ENCODE measurements at regions not wholly inside any gene's neighbourhood (a gene's known extent, or its start where the extent isn't known, plus 50 kb on each side); places are given as distances from the start of the nearest gene placed in this dataset.

DNA sequence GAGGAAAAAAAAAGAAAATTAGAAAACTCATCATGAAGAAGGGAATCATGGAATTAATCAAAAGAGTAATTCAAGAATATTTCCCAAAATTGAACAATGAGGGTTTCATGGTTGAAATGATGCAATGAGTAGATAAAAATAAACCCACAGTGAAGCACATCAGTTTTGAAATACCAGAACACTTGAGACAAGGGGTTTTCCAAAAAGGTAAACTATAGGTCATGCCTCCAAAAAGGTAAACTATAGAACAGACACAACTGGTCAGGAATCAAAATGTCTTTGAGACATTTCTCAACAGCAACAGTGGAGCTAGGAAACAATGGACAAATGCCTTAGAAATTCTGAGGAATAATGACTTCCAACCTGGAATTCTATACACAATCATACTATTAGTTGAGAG is 60.2 kb upstream of the PCSK5 start:
- TF ChIP-seq, protein P1, sequence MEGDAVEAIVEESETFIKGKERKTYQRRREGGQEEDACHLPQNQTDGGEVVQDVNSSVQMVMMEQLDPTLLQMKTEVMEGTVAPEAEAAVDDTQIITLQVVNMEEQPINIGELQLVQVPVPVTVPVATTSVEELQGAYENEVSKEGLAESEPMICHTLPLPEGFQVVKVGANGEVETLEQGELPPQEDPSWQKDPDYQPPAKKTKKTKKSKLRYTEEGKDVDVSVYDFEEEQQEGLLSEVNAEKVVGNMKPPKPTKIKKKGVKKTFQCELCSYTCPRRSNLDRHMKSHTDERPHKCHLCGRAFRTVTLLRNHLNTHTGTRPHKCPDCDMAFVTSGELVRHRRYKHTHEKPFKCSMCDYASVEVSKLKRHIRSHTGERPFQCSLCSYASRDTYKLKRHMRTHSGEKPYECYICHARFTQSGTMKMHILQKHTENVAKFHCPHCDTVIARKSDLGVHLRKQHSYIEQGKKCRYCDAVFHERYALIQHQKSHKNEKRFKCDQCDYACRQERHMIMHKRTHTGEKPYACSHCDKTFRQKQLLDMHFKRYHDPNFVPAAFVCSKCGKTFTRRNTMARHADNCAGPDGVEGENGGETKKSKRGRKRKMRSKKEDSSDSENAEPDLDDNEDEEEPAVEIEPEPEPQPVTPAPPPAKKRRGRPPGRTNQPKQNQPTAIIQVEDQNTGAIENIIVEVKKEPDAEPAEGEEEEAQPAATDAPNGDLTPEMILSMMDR (conservative IDR thresholded peaks at IDR 0.05): no peak
- H4K5ac ChIP-seq (ENCODE audit: insufficient read length, low read depth, low read length): no peak overlapping the region
- DNase-seq: no peak
- H2BK20ac ChIP-seq (ENCODE audit: low read depth, low read length, poor library complexity, severe bottlenecking): no peak overlapping the region
- H3K27ac ChIP-seq (ENCODE audit: insufficient read length, low read depth, low read length): no peak overlapping the region
- H2BK120ac ChIP-seq (ENCODE audit: low read depth, low read length, poor library complexity, severe bottlenecking): no peak overlapping the region
- H3K4me3 Mint-ChIP-seq: no peak overlapping the region
- H3K4me1 ChIP-seq (ENCODE audit: insufficient read depth, low read length): no peaks in the 10 kb centered on the region
- H3K23me2 ChIP-seq (ENCODE audit: insufficient read length, low read depth, low read length, poor library complexity, severe bottlenecking): no peaks in the 10 kb centered on the region
- no peak overlapping the region for H3K23ac ChIP-seq (ENCODE audit: insufficient read length, low read depth, low read length)
- no peaks in the 10 kb centered on the region for H3K79me1 ChIP-seq (ENCODE audit: insufficient read depth, low read depth, low read length, poor library complexity, severe bottlenecking)
- no peaks in the 10 kb centered on the region for H3K36me3 Mint-ChIP-seq (ENCODE audit: insufficient read depth in 1 of 3, low read depth in 3 of 3)
- H2BK12ac ChIP-seq (ENCODE audit: insufficient read length, low read depth, low read length): no peak overlapping the region
- H3K4me2 ChIP-seq (ENCODE audit: insufficient read depth, insufficient read length, low read length): no peak overlapping the region
- no peak overlapping the region for H2AK5ac ChIP-seq (ENCODE audit: insufficient read length, low read length)
- no peak overlapping the region for H4K8ac ChIP-seq (replicated peaks; ENCODE audit: insufficient read length, low read depth, low read length)
- no peak overlapping the region for H3K56ac ChIP-seq (ENCODE audit: insufficient read length, low read depth, low read length)
- no peak overlapping the region for H2BK5ac ChIP-seq (ENCODE audit: insufficient read length, low read length)
- no peak overlapping the region for H3K9ac ChIP-seq (ENCODE audit: extremely low read depth, insufficient read length, low read length)
- H3T11ph ChIP-seq (ENCODE audit: low read length): no peak overlapping the region
- no peaks in the 10 kb centered on the region for H3K9me3 ChIP-seq (ENCODE audit: control insufficient read depth, low read depth, low read length)
- H3K4ac ChIP-seq (ENCODE audit: low read depth, low read length): no peak overlapping the region
- H3K79me2 ChIP-seq (ENCODE audit: insufficient read depth, low read length): no peaks in the 10 kb centered on the region
- H3K27ac Mint-ChIP-seq: no peak overlapping the region
- peaks cover 1 to 4% of the 10 kb centered on the region in 2 experiments for H3K4me1 Mint-ChIP-seq
- H3K14ac ChIP-seq (ENCODE audit: insufficient read depth, low read length): no peak overlapping the region
- no peaks in the 10 kb centered on the region for H3K27me3 ChIP-seq (ENCODE audit: insufficient read depth, low read length)
- no peaks in the 10 kb centered on the region for H4K20me1 ChIP-seq (ENCODE audit: control insufficient read depth, insufficient read depth, insufficient read length)
- H3K9me3 Mint-ChIP-seq: peaks cover 0 to 2% of the 10 kb centered on the region in 2 experiments; a peak in 1 of 5 replicates
- no peak overlapping the region for H2BK15ac ChIP-seq (ENCODE audit: low read depth, low read length)
- no peak overlapping the region for H4K91ac ChIP-seq (ENCODE audit: insufficient read length, low read depth, low read length)
- H2AFZ ChIP-seq (ENCODE audit: low read length): no peak overlapping the region
- H3K18ac ChIP-seq (ENCODE audit: insufficient read length, low read depth, low read length): no peak overlapping the region
- no peaks in the 10 kb centered on the region for H3K27me3 Mint-ChIP-seq (ENCODE audit: low read depth)

All from H9 (cell line).